Naive thymus-derived CD4-positive, alpha-beta T cell (primary cell): ENCODE measurements at regions not wholly inside any gene's neighbourhood (a gene's known extent, or its start where the extent isn't known, plus 50 kb on each side); places are given as distances from the start of the nearest gene placed in this dataset.

Experiments used
- ATAC-seq: fragments of 150-1000 bp; cut with Tn5 transposase; 2 replicates; pipeline ENCODE4 v1.10.0; 2021; ENCODE audit warnings: mild to moderate bottlenecking, moderate library complexity
- CTCF ChIA-PET: fragments of 350-600 bp; sonication (Branson Sonifier 250); formaldehyde crosslinking; loops from one replicate; lab custom pipeline; 2021; ENCODE audit warnings: antibody characterized with exemption; lab: Charles Lee
- POLR2A ChIA-PET: fragments of 350-600 bp; sonication (Branson Sonifier 250); formaldehyde crosslinking; loops from one replicate; lab custom pipeline; 2021; ENCODE audit warnings: antibody characterized with exemption, inconsistent platforms; lab: Charles Lee
- DNase-seq, 9 donors: peaks; one replicate each; pipeline versions ENCODE4 v3.0.0 to v3.0.0-alpha.2; 2020 to 2022; ENCODE audit warnings: mixed read lengths in 1 of 9
- H3K27ac ChIP-seq: one replicate; pipeline ENCODE4 v1.7.0; 2013; ENCODE audit warnings: mild to moderate bottlenecking, low read depth, low read length, moderate library complexity
- H3K27me3 ChIP-seq, 2 donors: one replicate each; pipeline ENCODE4 v1.7.0; 2013; ENCODE audit warnings: low read length in 2 of 2, mild to moderate bottlenecking in 2 of 2, moderate library complexity in 2 of 2; ENCODE audit not compliant: control insufficient read depth in 2 of 2, insufficient read depth in 2 of 2
- H3K36me3 ChIP-seq, 3 experiments: 1 replicate in 2 of 3; 2 replicates in 1 of 3; pipeline ENCODE4 v1.7.0; 2013; ENCODE audit warnings: low read length in 3 of 3, mild to moderate bottlenecking in 3 of 3, moderate library complexity in 1 of 3; ENCODE audit not compliant: insufficient read depth in 3 of 3, control insufficient read depth in 2 of 3
- H3K4me1 ChIP-seq, 2 donors: one replicate each; pipeline ENCODE4 v1.7.0; 2013; ENCODE audit warnings: low read length in 2 of 2, mild to moderate bottlenecking in 2 of 2, moderate library complexity in 1 of 2; ENCODE audit not compliant: control insufficient read depth in 2 of 2, insufficient read depth in 2 of 2
- H3K4me3 ChIP-seq: 2 replicates; pipeline ENCODE4 v1.7.0; 2013; ENCODE audit warnings: mild to moderate bottlenecking, low read length
- H3K9me3 ChIP-seq, 3 experiments: 1 replicate in 2 of 3; 2 replicates in 1 of 3; pipeline ENCODE4 v1.7.0; 2013; ENCODE audit warnings: low read length in 3 of 3; ENCODE audit not compliant: control insufficient read depth in 2 of 3
- H3K27ac Mint-ChIP-seq, 9 donors: one replicate each; pipeline ENCODE4 v1.8.0; 2020 to 2022; ENCODE audit warnings: mixed read lengths in 9 of 9, mild to moderate bottlenecking in 8 of 9, moderate library complexity in 5 of 9, inconsistent platforms in 2 of 9
- H3K27me3 Mint-ChIP-seq, 5 donors: one replicate each; pipeline ENCODE4 v1.8.0; 2021 to 2022; ENCODE audit warnings: mixed read lengths in 5 of 5, mild to moderate bottlenecking in 1 of 5
- H3K36me3 Mint-ChIP-seq, 5 donors: one replicate each; pipeline ENCODE4 v1.8.0; 2020 to 2022; ENCODE audit warnings: mixed read lengths in 5 of 5, mild to moderate bottlenecking in 3 of 5, inconsistent platforms in 1 of 5
- H3K4me1 Mint-ChIP-seq, 7 donors: one replicate each; pipeline ENCODE4 v1.8.0; 2020 to 2022; ENCODE audit warnings: mixed read lengths in 7 of 7, mild to moderate bottlenecking in 3 of 7, inconsistent platforms in 1 of 7
- H3K4me3 Mint-ChIP-seq, 10 donors: one replicate each; pipeline ENCODE4 v1.8.0; 2020 to 2022; ENCODE audit warnings: mild to moderate bottlenecking in 10 of 10, mixed read lengths in 10 of 10, moderate library complexity in 6 of 10, inconsistent platforms in 2 of 10
- H3K9me3 Mint-ChIP-seq, 11 donors: one replicate each; pipeline ENCODE4 v1.8.0; 2020 to 2022; ENCODE audit warnings: mixed read lengths in 11 of 11, mild to moderate bottlenecking in 4 of 11, inconsistent platforms in 1 of 11, moderate library complexity in 1 of 11
- intact Hi-C, 2 donors: fragments of 100-400 bp; cut with micrococcal nuclease; formaldehyde crosslinking; loops; one replicate each; pipeline ENCODE4 v1.15.1; 2023

DNA sequence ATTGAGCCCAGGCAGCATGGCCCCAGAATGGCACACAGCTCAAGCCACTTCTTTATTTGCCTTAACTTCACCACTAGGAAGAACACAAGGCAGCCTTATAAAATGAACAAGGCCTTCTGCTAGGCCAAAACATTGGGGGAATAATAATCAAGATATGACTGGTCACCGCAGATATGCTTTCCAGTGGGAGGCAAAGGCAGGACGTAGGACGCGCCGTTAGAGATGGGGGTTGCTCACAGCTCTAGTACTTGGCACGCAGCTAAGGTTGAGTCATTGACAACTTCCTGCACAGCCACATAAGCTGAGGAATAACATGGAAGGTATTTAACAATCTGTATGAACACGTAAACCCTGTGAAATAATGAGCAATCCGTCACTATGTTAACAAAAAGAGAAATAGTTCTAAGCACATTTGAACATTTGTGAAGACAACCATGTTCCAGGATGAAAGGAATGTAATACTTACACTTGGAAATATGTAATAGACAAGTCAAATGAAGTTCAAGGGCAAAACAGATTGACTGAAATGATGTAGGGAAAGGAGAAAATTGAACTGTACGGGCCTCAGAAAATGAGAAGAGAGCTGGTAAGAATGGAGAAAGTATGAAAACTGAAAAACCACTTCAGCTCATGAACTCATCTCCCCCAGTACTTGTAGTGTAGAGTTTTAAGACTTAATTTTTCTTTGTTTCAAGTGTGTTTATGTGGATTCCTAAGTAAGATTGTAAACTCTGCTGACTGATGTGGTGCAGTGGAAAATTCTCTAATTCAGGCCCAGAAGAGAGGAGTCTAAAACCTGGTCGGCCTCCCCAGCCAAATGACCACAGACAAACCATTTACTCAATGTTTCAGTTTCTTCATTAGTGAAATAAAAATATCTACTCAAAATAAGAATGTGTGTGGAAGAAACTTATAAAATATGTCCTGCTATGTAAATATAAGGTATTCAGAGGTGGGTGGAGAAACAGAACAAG, 59.3 kb upstream of the CCDC91 start:
- POLR2A ChIA-PET: interaction anchor here (0.6 kb wide), 1 partner anchor 162 kb away, joined by 3 read pairs; no protein-coding TSS in a partner anchor
- Histone ChIP-seq H3K27ac (no peak overlapping the region), H3K36me3 (no peaks in the 10 kb centered on the region), H3K4me3 (no peak overlapping the region), H3K4me1 (no peaks in the 10 kb centered on the region), H3K27me3 (no peaks in the 10 kb centered on the region), H3K9me3 (no peaks in the 10 kb centered on the region)
- no peak for ATAC-seq
- Mint-ChIP-seq H3K27me3 (peaks cover 0 to 7% (median 0%) of the 10 kb centered on the region in 5 donors), H3K9me3 (no peaks in the 10 kb centered on the region), H3K27ac (no peak overlapping the region), H3K4me3 (no peak overlapping the region), H3K36me3 (no peaks in the 10 kb centered on the region), H3K4me1 (no peaks in the 10 kb centered on the region)
- CTCF ChIA-PET: no interaction called here
- DNase-seq: no peak
- intact Hi-C loops: no loop called here

- CTCF ChIA-PET: no interaction called here
- H3K27ac ChIP-seq: no peak overlapping the region
Measured at GRCh38 chr12:28132398-28132797, 57.9 kb upstream of the CCDC91 start.

GRCh38 chr12:28135801-28136439, 54.3 kb upstream of the CCDC91 start:
- intact Hi-C loops: no loop called here
- no peak overlapping the region for H3K4me3 Mint-ChIP-seq
- H3K4me1 ChIP-seq: no peaks in the 10 kb centered on the region
- H3K27ac Mint-ChIP-seq: no peak overlapping the region
- no peaks in the 10 kb centered on the region for H3K27me3 ChIP-seq
- ChIA-PET POLR2A (no interaction called here), CTCF (no interaction called here)
- no peak overlapping the region for H3K4me3 ChIP-seq
- H3K4me1 Mint-ChIP-seq: no peaks in the 10 kb centered on the region
- H3K9me3 Mint-ChIP-seq: no peaks in the 10 kb centered on the region
- no peak overlapping the region for H3K27ac ChIP-seq
- no peak for ATAC-seq
- H3K36me3 Mint-ChIP-seq: peaks cover 0 to 4% (median 0%) of the 10 kb centered on the region in 5 donors
- no peaks in the 10 kb centered on the region for H3K9me3 ChIP-seq
- peaks cover 0 to 7% (median 2%) of the 10 kb centered on the region in 5 donors for H3K27me3 Mint-ChIP-seq
- no peaks in the 10 kb centered on the region for H3K36me3 ChIP-seq
- DNase-seq: no peak

More at GRCh38 chr12:28132398-28132797, 57.9 kb upstream of the CCDC91 start:
- no peaks in the 10 kb centered on the region for H3K9me3 Mint-ChIP-seq
- POLR2A ChIA-PET: no interaction called here
- no peak overlapping the region for H3K4me3 Mint-ChIP-seq
- peaks cover 0 to 7% (median 2%) of the 10 kb centered on the region in 5 donors for H3K27me3 Mint-ChIP-seq
- Histone ChIP-seq H3K36me3 (no peaks in the 10 kb centered on the region), H3K4me1 (no peaks in the 10 kb centered on the region), H3K4me3 (no peak overlapping the region), H3K27me3 (no peaks in the 10 kb centered on the region), H3K9me3 (no peaks in the 10 kb centered on the region)
- H3K4me1 Mint-ChIP-seq: no peaks in the 10 kb centered on the region
- no peak overlapping the region for H3K27ac Mint-ChIP-seq
- DNase-seq (no peak), ATAC-seq (no peak)
- intact Hi-C loops: no loop called here
- H3K36me3 Mint-ChIP-seq: no peaks in the 10 kb centered on the region

DNA sequence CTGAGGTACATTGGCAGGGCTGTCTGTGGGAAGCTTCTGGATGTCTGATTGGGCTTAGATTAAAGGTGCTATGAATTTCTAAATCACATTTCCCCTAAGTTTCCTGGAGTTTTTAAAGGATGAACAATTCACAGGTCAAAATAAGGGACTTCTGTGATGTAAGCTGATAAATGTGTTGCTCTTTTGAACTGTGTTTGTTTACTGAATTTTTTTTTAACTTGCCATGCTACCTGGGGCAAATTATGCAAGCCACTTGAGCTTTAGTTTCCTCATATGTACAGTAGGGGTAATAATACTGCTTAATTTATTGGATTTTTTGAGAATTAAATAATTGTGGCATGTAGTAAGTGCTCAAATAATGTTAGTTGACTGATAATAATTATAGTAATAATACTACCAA, 52.8 kb upstream of the CCDC91 start:
- ATAC-seq (no peak), DNase-seq (no peak)
- no peaks in the 10 kb centered on the region for H3K4me1 Mint-ChIP-seq
- H3K4me3 Mint-ChIP-seq: no peak overlapping the region
- no peaks in the 10 kb centered on the region for H3K27me3 ChIP-seq
- H3K27ac ChIP-seq: no peak overlapping the region
- H3K4me1 ChIP-seq: no peaks in the 10 kb centered on the region
- no peaks in the 10 kb centered on the region for H3K36me3 ChIP-seq
- no peak overlapping the region for H3K27ac Mint-ChIP-seq
- no peaks in the 10 kb centered on the region for H3K9me3 Mint-ChIP-seq
- H3K9me3 ChIP-seq: no peaks in the 10 kb centered on the region
- ChIA-PET POLR2A (no interaction called here), CTCF (no interaction called here)
- H3K4me3 ChIP-seq: no peak overlapping the region
- peaks cover 0 to 7% (median 2%) of the 10 kb centered on the region in 5 donors for H3K27me3 Mint-ChIP-seq
- intact Hi-C loops: no loop called here
- peaks cover 0 to 4% (median 0%) of the 10 kb centered on the region in 5 donors for H3K36me3 Mint-ChIP-seq

GRCh38 chr12:28140404-28140803, 49.9 kb upstream of the CCDC91 start:
- intact Hi-C loops: no loop called here
- Mint-ChIP-seq H3K36me3 (peaks cover 0 to 4% (median 0%) of the 10 kb centered on the region in 5 donors), H3K27me3 (peaks cover 0 to 7% (median 2%) of the 10 kb centered on the region in 5 donors), H3K4me1 (no peaks in the 10 kb centered on the region), H3K27ac (no peak overlapping the region), H3K4me3 (no peak overlapping the region), H3K9me3 (no peaks in the 10 kb centered on the region)
- ChIA-PET CTCF (no interaction called here), POLR2A (no interaction called here)
- Histone ChIP-seq H3K4me3 (no peak overlapping the region), H3K9me3 (no peaks in the 10 kb centered on the region), H3K27me3 (no peaks in the 10 kb centered on the region), H3K27ac (no peak overlapping the region), H3K36me3 (no peaks in the 10 kb centered on the region), H3K4me1 (no peaks in the 10 kb centered on the region)
- ATAC-seq (no peak), DNase-seq (no peak)
